ENCODE measurements at regions not wholly inside any gene's neighbourhood (a gene's known extent, or its start where the extent isn't known, plus 50 kb on each side); places are given as distances from the start of the nearest gene placed in this dataset.
"Not testable (repeated sequence)": the region's sequence is repeated elsewhere in the genome, so short reads cannot be mapped to it uniquely, and the experiment has no call there.

DNA sequence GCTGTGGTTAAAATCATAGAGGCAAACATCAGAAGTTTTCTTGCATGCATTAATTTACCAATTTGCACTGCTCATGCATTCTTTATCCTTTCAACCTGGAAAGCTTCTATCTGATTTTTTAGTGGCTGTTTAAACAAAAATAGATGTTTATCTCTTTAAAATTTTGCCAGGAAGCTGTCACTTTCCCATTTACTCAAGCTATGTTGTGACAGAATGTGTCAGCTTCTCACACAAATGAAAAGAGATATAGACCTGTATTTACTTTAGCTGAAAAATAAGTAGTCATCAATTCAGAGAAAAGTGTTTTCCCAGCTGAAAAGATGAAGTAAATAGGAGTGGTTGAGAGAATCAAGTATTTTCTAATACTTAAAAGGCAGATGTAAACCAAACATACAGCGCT is 872.8 kb downstream of the DACH1 start:
- no peak for DNase-seq (ENCODE audit: low spot score)

DNA sequence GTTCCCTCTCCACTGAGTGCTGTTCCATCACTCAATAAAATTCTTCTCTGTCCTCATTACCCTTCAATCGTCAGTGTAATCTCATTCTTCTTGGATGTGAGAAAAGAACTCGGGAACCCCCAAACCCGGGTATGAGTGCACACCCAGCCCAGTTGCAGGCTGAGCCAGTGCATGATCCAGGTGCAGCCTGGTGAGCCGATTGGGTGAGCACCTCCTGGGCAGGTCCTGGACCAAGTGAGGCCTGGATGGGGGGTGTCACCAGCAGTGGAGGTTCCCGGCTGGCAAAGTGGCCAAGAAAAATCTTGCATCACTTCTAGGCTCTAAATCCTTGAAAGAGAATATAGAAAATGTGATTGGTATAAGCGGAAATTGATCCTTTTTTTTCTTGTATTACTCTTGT is 878.8 kb upstream of the KLHL1 start:
- no peak for DNase-seq (ENCODE audit: low spot score)

DNA sequence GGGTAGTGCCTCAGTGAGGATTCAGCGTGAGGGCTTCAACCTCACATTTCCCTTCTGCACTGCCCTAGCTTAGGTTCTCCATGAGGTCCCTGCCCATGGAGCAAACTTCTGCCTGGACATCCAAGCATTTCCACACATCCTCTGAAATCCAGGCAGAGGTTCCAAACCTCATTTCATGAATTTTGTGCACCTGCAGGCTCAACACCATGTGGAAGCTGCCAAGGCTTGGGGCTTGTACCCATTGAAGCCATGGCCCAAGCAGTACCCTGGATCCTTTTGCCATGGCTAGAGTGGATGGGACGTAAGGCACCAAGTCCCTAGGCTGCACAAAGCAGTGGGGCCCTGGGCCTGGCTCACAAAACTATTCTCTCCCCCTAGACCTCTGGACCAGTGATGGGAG is 877.1 kb upstream of the KLHL1 start:
- DNase-seq (ENCODE audit: low spot score) = no peak

DNA sequence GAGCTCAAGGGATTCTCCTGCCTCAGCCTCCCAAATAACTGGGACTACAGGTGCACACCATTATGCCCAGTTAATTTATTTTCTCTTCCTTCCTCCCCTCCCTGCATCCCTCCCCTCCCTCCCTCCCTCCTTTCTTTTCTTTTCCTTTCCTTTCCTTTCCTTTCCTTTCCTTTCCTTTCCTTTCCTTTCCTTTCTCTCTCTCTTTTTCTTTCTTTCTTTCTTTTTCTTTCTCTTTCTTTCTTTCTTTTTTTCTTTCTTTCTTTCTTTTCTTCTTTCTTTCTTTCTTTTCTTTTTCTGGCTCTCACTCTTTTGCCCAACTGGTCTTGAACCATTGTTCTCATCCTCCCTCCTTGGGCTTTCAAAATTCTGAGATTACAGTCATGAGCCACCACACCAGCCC is 873.0 kb upstream of the KLHL1 start:
- not testable (repeated sequence) for DNase-seq (ENCODE audit: low spot score)

DNA sequence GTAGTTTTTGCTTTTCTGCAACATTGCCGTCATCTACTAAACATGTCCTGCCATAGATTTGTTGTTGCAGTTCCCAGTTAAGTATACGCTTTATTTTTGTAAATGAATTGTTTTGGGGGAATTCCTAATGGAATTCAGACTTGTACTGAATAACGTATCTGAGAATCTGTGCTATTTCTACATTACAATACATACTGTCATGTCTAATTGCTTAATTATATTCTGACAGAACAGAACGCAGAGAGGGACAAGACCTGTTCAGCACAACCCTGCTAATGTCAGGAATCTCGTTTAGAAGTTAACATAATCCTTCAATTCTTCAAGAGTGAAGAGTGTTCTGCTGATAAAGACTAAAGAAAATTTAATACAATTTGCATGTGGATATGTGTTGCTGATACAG is 861.1 kb upstream of the KLHL1 start:
- no peak for DNase-seq (ENCODE audit: low spot score)

DNA sequence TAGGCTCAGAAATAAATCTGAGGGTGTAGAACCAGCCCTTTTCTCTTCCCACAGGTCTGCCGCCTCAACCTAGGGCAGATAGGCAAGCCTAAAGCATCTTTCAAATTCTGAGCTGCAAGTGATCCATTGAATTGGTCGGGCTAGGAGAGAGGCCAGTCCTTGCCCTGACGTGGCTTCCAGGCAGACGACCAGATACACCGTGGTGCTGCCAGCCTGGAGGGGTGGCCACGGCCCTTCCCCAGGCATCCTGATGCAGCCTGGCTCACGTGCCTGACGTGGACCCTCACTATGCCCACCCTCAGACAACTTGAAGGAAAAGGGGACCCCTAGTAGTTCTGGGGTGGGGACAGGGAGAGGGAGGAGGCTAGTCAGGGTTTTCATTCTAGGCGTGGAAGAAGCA is 859.3 kb upstream of the KLHL1 start:
- DNase-seq (ENCODE audit: low spot score) = no peak

DNA sequence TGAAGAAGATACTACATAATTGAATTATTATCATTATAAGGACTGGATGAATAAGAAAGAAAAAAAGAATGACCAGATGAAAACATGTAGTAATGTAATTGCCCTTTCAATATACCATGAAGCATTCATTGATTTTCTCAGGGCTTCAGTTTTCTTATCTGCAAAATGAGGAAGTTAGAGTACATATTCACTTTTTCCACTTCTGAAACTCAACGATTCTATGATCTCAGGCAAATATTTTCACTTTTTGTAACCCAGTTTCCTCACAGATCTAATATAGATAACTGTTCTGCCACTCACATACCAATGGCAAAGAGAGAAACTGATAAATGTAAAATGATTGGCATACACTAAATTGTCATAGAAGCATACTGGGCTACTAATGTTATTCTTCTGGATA is 856.6 kb upstream of the KLHL1 start:
- no peak for DNase-seq (ENCODE audit: low spot score)

DNA sequence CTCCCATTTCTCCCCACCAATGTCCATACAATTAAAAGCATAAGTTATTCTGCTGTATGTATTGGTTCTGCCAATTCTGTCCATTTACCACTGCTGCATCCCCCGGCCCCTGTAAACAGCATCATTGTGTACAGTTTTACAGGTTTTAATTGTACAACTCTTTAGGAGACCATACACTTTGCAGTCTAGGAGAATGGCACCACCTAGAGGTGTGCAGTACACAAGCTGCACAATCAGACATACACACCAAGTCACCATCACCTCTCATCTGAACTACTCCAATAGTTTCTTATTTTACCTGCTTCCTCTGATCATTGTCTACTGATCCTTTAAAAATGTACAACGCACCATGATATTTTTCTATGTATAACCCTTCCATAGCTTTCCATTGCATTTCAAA is 855.9 kb upstream of the KLHL1 start:
- no peak for DNase-seq (ENCODE audit: low spot score)

DNA sequence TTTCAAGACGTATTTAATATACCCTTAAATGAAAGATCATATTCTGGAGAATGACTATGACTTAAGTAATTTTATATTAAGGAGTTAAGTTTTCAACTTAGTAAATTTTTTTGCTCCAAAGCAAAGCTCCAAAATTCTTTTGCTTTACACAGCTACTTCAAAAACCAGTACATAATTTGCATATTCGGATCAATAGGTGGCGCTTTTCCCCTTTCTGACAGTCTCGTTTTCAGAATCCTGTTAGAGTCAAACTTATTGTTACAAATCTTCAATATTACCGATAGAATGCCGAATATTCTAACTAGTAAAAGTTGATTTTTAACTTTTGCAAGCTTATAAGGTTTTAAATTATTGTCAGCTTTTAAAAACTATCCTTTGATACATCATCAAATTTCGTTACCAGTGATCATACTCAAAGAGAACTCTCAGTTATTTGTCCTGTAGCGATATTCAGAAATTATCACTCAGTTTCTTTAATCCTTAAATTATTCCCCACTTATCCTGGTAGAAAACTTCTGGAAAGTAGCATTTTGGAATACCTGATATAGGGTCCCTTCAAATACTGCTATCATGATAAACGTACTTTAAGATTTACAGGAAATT is 852.7 kb upstream of the KLHL1 start:
- peak; percentile 12 for DNase-seq (ENCODE audit: low spot score)

DNA sequence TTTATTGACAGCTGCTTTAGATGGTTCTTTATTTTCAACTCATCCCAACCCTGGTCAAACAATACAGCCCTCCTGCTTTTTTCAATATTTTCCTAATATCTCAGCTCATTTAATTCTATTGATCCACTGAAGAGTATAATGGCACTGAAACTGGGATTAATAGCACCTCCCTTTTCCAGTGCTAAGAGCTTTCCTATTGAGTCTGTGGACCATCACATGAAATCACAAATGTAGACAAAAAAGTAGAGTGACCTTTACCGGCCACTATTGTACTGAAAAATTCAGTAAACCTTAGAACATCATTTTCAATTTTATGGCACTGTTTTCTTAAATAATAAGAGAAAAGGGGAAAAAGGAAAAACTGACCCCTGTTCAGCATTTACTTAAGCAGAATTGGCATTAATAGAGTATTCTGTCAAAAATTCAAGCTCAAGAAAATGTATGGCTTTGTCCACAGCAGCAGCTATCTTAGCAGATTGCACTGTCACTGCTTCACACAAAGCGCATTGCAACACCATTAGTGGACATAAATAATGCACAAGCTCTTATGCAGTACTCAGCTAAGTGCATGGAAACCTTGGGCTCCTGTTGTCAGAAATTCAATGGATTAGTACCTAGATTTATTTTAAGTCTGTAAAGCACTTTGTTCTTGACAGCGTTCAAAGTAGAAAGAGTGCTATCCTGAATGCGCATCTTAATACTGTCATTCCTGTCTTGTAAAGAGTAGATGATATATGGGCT is 851.0 kb upstream of the KLHL1 start:
- no peak for DNase-seq (ENCODE audit: low spot score)

DNA sequence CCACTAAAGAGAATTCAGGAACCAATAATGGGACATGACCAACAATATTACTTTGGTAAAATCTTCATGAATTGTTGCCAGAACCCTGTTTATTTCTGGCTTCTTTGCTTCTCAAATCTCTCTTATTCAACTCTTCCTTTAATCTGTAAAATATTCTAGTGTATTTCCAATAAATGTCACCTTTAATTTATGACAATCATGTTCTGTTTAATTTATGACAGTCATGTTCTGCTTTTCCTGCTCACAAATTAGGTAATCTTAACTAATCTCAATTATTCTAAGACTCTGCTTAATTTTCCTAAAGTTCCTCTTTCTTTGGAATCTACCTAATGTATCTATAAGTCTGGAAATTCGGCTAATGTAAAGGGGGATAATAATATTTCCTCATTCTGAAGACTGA is 847.6 kb upstream of the KLHL1 start:
- DNase-seq (ENCODE audit: low spot score) = no peak

DNA sequence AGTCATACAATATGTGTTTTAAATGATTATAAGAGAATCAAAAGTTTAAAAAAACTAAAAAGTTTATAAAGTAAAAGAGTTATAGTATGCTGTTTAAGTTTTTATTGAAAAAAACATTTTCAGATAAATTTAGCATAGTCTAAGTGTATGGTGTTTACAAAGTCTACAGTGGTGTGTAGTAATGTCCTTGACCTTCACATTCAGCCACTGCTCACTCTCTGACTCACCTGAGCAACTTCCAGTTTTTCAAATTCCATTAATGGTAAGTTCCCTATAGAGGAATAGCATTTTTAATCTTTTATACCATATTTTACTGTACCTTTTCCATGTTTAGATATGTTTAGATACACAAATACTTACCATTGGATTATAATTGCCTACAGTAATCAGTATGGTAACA is 842.4 kb upstream of the KLHL1 start:
- DNase-seq (ENCODE audit: low spot score) = no peak

DNA sequence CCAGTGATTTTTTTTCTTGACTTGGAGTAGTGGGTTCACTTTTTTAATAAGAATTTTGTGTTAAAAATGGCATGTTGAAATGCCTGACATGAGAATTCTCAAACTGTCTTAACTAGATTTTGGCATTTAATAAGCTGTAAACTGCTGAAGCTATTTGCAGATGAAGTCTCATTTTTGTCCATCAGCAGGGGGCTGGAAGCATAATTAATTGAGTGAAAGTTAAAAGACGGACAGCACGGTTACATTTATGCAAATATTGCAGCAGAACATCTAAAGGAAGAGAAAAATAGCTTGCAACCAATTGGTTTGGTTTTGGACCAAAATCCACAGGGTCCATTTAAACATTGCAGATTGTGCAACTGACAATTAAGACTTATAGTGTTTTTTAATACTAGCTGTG is 837.3 kb upstream of the KLHL1 start:
- no peak for DNase-seq (ENCODE audit: low spot score)

DNA sequence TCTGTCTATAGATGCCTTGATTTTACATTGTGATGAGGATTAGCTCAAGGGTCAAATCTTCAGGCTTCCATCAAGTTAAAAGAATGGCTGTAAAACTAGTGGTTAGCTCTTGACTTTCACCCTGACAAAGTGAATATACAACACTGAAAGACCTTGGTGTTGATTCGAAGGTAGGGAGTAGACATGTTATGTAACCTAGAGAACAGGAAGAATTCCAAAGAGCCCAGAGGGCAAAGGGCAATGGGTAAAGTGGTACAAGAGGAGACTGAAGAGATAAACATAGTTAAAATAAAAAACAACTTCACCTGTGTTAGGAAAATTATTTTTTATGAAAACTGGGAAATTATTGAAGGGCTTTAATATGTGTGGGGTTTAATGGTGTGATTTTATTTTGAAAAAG is 833.2 kb upstream of the KLHL1 start:
- DNase-seq (ENCODE audit: low spot score) = peak; percentile 11

DNA sequence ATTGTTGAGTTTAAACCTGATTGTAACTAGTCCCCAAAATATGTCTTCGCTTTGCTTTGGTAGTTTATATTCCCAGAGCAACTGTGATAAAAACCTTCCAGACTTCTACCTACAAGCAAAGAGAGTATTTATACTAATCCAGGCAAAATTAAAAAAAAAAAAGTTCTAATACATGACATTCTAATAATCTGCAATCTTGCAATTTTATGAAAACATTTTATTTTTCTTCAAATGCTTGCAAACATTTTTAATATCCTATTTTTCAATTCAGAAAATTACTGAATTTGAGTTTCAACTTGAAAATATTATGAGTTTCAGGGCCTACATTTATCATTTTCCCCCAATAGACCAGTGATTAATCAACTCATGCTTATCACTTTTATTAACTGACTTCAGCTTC is 830.2 kb upstream of the KLHL1 start:
- no peak for DNase-seq (ENCODE audit: low spot score)

DNA sequence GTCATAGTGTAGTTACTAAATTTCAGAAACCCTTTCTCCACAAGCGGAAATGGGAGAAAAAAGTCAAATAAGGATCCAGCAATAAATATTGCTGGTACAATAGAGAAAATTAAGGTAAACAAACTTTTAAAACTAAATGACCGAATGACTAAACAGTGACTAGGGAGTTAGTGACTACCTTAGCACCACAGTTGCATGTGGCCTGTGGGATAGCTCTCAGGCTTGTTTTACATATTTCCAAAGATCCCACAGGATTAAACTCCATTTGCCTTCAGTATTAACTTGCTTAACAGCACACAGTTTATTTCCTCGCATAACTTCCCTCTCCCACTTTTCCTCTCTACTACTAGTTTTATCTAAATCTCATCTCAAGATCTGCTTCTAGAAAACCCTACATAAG is 824.3 kb upstream of the KLHL1 start:
- no peak for DNase-seq (ENCODE audit: low spot score)

DNA sequence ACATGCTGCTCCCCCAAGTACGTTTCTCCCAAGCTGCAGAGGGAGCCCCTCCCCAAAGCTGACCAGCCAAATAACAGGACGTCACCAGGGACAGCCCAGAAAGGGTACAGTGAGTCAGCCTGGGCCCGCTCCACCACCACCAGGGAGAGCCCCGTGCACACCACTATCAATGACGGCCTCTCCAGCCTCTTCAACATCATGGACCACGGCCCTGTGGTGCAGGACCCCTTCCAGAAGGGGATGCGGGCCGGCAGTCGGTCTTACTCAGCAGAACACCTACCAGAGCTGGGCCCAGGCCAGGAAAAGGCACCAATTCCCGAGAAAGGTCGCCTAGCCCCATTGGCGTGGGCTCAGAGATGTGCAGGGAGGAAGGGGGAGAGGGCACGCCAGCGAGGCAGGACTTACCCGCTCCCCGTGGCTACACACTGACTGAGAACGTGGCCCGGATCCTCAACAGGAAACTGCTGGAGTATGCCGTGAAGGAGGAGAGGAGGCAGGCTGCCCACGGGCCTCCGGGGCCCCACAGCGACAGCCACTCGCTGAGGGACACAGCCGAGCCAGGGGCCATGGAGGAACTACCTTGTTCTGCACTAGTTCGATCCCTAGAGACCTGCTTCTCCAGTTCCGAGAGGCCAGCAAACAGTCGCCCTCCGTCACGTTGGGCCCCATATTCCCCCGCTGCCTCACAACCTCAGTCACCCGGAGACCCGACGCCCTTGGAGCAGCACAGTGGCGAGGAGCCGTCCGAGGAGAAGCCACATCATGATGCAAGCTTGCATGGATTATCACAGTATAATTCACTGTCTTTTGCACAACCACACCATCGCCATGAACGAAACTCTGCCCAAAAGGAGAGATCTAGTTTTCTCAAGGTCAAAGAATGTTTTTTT is 815.9 kb upstream of the KLHL1 start:
- DNase-seq (ENCODE audit: low spot score) = no peak

DNA sequence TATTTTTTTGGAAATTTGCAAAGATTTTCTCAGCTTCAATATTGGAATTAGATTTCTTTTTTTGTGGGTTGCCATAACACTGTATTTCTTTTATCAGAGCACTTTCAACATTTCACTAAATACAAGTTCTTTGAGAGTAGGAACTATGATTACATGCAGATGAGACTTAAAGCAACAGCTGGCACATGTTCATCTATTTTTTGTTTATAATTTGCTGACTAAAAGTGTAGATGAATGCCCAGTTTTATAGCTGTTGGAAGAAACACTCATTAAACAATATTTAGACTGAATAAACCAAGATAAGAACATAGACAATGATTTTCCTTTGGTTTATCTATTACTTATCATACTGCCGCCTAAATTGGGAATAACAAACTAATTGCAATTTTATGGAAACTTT is 803.0 kb upstream of the KLHL1 start:
- no peak for DNase-seq (ENCODE audit: low spot score)

DNA sequence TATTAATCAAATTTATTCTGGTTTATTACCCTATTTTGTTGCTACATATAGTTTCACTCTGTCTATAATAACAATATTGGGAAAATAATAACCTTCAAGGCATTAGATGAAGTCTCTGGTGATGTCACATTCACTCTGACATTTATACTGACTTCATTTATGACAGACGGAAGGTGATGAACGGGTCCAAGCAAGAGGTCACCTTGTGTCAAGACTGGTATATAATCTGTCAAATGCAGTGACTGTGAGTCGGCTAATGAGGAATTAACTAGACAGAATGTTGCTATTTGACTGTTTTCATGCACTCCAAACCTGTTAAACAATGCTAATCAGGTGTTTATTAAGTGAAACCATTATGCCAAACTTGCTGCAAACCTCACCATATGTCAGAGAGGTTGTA is 800.5 kb upstream of the KLHL1 start:
- DNase-seq (ENCODE audit: low spot score) = no peak

DNA sequence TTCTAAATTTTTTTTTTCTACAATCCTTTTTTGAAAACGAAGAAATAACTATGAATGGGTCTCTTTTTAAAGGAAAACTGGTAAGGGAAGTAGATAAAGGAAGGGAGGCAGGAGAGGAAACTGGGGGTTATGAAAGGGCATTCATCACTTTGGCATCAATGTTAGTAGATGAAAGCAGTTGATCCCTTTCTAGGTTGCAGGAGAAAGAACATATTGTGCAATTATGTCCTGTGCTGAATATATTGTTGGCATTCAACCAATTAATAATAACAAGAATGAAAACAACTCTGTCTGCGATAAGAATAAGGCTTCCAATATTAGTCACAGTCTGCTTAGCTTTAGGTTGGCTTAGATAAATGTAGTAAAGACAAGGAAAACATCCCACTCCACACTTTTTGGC is 796.8 kb upstream of the KLHL1 start:
- no peak for DNase-seq (ENCODE audit: low spot score)

DNA sequence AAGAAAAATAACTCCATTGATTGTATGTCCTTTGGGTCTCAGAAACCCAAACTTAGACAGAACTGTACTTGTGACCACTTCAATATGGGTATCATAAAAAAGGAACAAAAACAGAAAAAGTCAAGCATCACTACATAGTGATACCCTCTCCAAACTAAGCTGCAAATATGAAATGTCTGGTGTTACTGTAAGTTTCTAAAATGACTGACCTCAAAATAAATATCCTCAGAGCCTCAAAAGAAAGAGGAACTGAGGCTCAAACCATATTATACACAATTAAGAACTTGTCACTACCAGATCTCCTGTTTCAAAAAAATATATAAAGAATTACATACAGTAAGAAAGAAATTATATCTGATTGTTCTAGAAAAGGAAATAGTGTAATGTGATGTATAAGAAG is 787.9 kb upstream of the KLHL1 start:
- no peak for DNase-seq (ENCODE audit: low spot score)

DNA sequence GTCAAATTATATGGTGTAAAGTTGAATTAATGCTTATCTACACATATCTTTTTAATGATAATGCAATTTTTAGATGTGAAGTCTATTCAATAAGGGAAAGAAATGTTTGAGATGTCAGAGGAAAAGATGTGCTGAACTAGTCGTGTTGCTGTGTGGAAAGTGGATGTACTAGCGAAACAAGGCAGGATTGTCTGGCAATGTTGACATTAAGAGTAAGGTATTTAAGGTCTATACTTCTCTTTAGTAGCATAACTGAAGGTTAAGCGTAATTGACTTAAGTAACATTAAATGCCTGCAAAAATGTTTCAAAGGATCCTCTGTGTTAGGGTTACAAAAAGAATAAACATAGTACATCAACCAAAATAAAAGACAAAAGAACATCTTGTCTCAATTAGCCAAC is 787.3 kb upstream of the KLHL1 start:
- no peak for DNase-seq (ENCODE audit: low spot score)

DNA sequence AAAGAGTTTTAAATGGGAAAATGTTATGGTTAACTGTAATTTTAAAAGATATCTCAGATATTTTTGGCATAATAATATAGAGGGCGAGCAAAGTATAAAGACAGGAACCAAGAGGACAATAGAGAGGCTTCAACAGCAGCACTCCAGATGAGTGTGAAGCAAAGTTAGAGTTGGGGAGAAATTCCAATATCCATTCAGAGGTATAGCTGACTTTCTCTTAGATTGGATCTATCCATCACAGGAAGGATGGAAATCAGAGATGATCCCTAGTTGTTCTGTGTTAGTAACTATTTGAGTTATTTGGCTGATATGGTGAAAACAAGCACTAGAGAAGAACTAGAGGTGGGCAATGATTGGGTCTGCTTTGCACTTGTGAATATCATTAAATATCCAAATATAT is 786.0 kb upstream of the KLHL1 start:
- DNase-seq (ENCODE audit: low spot score) = no peak
